ENCODE measurements at regions not wholly inside any gene's neighbourhood (a gene's known extent, or its start where the extent isn't known, plus 50 kb on each side); places are given as distances from the start of the nearest gene placed in this dataset.

GRCh38 chr3:24646790-24647189, 152.1 kb upstream of the THRB start:
- H3K27ac Mint-ChIP-seq (ENCODE audit: unreplicated experiment) = no peak overlapping the region
- H3K27me3 Mint-ChIP-seq (ENCODE audit: insufficient read depth, unreplicated experiment) = no peaks in the 10 kb centered on the region
- Histone ChIP-seq H3K4me1 (peaks cover under 1% of the 10 kb centered on the region; the same call in 1 of the 2 replicates), H3K27me3 (replicated peaks; ENCODE audit: control insufficient read depth, insufficient read depth, low read length) (no peaks in the 10 kb centered on the region), H3K4me3 (ENCODE audit: low read depth, low read length) (no peak overlapping the region), H3K36me3 (ENCODE audit: control insufficient read depth, insufficient read depth, low read length) (no peaks in the 10 kb centered on the region), H3K9me3 (no peaks in the 10 kb centered on the region)
- no peaks in the 10 kb centered on the region for H3K36me3 Mint-ChIP-seq (ENCODE audit: insufficient read depth, unreplicated experiment)
- H3K4me3 Mint-ChIP-seq (ENCODE audit: unreplicated experiment) = no peak overlapping the region
- H3K9me3 Mint-ChIP-seq (ENCODE audit: unreplicated experiment) = no peaks in the 10 kb centered on the region
- ChIA-PET POLR2A (no interaction called here), CTCF (no interaction called here)
- no peak for TF ChIP-seq CTCF (IDR thresholded peaks at IDR 0.05; ENCODE audit: insufficient read depth in 1 of 2, low read depth in 1 of 2, low read length in 1 of 2, severe bottlenecking in 1 of 2, unreplicated experiment in 1 of 2)
- intact Hi-C loops (cut with micrococcal nuclease; ENCODE audit: unreplicated experiment) = loop anchor here (10.0 kb wide), 1 partner anchor 282 kb away; no protein-coding TSS in a partner anchor
- BruUV-seq (replicated peaks) = no TSS peak
- DNase-seq = no peak
- H3K4me1 Mint-ChIP-seq (ENCODE audit: low read depth, unreplicated experiment) = no peaks in the 10 kb centered on the region

- H3K36me3 ChIP-seq (ENCODE audit: control insufficient read depth, insufficient read depth, low read length) = no peaks in the 10 kb centered on the region
- no TSS peak for BruUV-seq (replicated peaks)
- H3K4me3 ChIP-seq (ENCODE audit: low read depth, low read length) = no peak overlapping the region
- Mint-ChIP-seq H3K4me3 (ENCODE audit: unreplicated experiment) (no peak overlapping the region), H3K27ac (ENCODE audit: unreplicated experiment) (no peak overlapping the region), H3K4me1 (ENCODE audit: low read depth, unreplicated experiment) (no peaks in the 10 kb centered on the region), H3K9me3 (ENCODE audit: unreplicated experiment) (no peaks in the 10 kb centered on the region), H3K36me3 (ENCODE audit: insufficient read depth, unreplicated experiment) (no peaks in the 10 kb centered on the region), H3K27me3 (ENCODE audit: insufficient read depth, unreplicated experiment) (no peaks in the 10 kb centered on the region)
- no peak for DNase-seq
- H3K27me3 ChIP-seq (replicated peaks; ENCODE audit: control insufficient read depth, insufficient read depth, low read length) = no peaks in the 10 kb centered on the region
- CTCF ChIA-PET = no interaction called here
- intact Hi-C loops (cut with micrococcal nuclease; ENCODE audit: unreplicated experiment) = loop anchor here (10.0 kb wide), 1 partner anchor 283 kb away; no protein-coding TSS in a partner anchor
- H3K9me3 ChIP-seq = no peaks in the 10 kb centered on the region
- H3K4me1 ChIP-seq = no peaks in the 10 kb centered on the region
- no peak for TF ChIP-seq CTCF (IDR thresholded peaks at IDR 0.05; ENCODE audit: insufficient read depth in 1 of 2, low read depth in 1 of 2, low read length in 1 of 2, severe bottlenecking in 1 of 2, unreplicated experiment in 1 of 2)
- POLR2A ChIA-PET = no interaction called here
These were observed 153.4 kb upstream of the THRB start for GRCh38 chr3:24648063-24648462.

GRCh38 chr3:24650839-24651238, 156.2 kb upstream of the THRB start:
- ChIA-PET POLR2A (no interaction called here), CTCF (no interaction called here)
- Mint-ChIP-seq H3K36me3 (ENCODE audit: insufficient read depth, unreplicated experiment) (no peaks in the 10 kb centered on the region), H3K4me3 (ENCODE audit: unreplicated experiment) (no peak overlapping the region), H3K4me1 (ENCODE audit: low read depth, unreplicated experiment) (no peaks in the 10 kb centered on the region), H3K9me3 (ENCODE audit: unreplicated experiment) (peaks cover 8% of the 10 kb centered on the region), H3K27me3 (ENCODE audit: insufficient read depth, unreplicated experiment) (peaks cover 7% of the 10 kb centered on the region), H3K27ac (ENCODE audit: unreplicated experiment) (no peak overlapping the region)
- intact Hi-C loops (cut with micrococcal nuclease; ENCODE audit: unreplicated experiment) = no loop called here
- Histone ChIP-seq H3K36me3 (ENCODE audit: control insufficient read depth, insufficient read depth, low read length) (no peaks in the 10 kb centered on the region), H3K27me3 (replicated peaks; ENCODE audit: control insufficient read depth, insufficient read depth, low read length) (no peaks in the 10 kb centered on the region), H3K4me3 (ENCODE audit: low read depth, low read length) (no peak overlapping the region), H3K4me1 (no peaks in the 10 kb centered on the region), H3K9me3 (no peaks in the 10 kb centered on the region)
- no TSS peak for BruUV-seq (replicated peaks)
- no peak for TF ChIP-seq CTCF (IDR thresholded peaks at IDR 0.05; ENCODE audit: insufficient read depth in 1 of 2, low read depth in 1 of 2, low read length in 1 of 2, severe bottlenecking in 1 of 2, unreplicated experiment in 1 of 2)
- no peak for DNase-seq

Measured in Caco-2 (cell line).